Loucy (cell line): ENCODE measurements at regions not wholly inside any gene's neighbourhood (a gene's known extent, or its start where the extent isn't known, plus 50 kb on each side); places are given as distances from the start of the nearest gene placed in this dataset.

Experiments
- EZH2phosphoT487 ChIP-seq: fragments of 200-600 bp; IDR thresholded peaks from 2 replicates; pipeline ENCODE4 v1.6.1; 2018; ENCODE audit warnings: antibody characterized with exemption, mild to moderate bottlenecking, moderate library complexity, borderline replicate concordance
- TF ChIP-seq, protein P1 (sequence below): fragments of 200-600 bp; sonication (generic); conservative IDR thresholded peaks from 2 replicates; pipeline ENCODE4 v1.5.1; 2014; ENCODE audit warnings: mild to moderate bottlenecking, antibody characterized with exemption, low read length

- TF ChIP-seq, protein P1, sequence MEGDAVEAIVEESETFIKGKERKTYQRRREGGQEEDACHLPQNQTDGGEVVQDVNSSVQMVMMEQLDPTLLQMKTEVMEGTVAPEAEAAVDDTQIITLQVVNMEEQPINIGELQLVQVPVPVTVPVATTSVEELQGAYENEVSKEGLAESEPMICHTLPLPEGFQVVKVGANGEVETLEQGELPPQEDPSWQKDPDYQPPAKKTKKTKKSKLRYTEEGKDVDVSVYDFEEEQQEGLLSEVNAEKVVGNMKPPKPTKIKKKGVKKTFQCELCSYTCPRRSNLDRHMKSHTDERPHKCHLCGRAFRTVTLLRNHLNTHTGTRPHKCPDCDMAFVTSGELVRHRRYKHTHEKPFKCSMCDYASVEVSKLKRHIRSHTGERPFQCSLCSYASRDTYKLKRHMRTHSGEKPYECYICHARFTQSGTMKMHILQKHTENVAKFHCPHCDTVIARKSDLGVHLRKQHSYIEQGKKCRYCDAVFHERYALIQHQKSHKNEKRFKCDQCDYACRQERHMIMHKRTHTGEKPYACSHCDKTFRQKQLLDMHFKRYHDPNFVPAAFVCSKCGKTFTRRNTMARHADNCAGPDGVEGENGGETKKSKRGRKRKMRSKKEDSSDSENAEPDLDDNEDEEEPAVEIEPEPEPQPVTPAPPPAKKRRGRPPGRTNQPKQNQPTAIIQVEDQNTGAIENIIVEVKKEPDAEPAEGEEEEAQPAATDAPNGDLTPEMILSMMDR = no peak
- TF ChIP-seq EZH2phosphoT487 = no peak
Observed at GRCh38 chr2:106988361-106988760, 102.4 kb upstream of the ST6GAL2 start.
